ENCODE measurements at regions not wholly inside any gene's neighbourhood (a gene's known extent, or its start where the extent isn't known, plus 50 kb on each side); places are given as distances from the start of the nearest gene placed in this dataset.
A peak's percentile ranks its signal among the peaks of the same experiment; 100 is the strongest.
"Not testable (repeated sequence)": the region's sequence is repeated elsewhere in the genome, so short reads cannot be mapped to it uniquely, and the experiment has no call there.

DNA sequence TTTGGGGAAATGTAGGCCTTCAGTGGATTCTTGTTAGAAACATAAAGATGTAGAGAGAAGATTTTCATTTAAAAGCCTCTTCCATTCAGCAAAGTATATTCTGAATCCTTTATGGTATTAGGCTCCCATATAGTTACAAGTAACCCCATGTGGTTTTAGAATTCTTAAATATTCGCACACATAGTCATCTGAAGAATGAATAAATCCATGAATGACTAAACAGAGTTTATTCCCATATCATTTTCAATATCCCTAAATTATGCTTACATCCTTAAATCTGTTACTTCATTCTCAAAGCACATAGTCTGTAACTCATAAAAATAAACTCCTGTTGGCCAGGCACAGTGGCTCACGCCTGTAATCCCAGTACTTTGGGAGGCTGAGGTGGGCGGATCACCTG, 962.1 kb downstream of the KCNJ18 start:
- DNase-seq = no peak

DNA sequence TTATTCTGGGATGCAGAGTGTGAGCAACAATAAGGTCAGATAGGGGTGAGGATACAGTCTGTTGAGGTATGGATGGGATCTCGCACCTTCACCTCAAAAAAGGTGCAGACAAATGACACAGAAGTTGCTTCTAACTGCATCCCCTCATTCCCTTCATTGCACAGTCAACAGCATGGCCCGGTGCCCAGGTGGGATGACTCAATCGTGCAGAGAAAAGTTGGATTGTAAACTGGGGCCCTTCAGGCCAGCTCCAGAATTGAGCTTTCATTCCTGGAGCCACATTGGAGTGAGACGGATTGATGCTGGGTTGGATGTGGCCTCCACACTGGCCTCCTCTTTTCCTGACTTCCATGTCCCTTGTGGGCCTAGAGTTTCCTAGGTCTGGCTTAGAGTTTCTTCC, 977.4 kb downstream of the KCNJ18 start:
- no peak for DNase-seq

DNA sequence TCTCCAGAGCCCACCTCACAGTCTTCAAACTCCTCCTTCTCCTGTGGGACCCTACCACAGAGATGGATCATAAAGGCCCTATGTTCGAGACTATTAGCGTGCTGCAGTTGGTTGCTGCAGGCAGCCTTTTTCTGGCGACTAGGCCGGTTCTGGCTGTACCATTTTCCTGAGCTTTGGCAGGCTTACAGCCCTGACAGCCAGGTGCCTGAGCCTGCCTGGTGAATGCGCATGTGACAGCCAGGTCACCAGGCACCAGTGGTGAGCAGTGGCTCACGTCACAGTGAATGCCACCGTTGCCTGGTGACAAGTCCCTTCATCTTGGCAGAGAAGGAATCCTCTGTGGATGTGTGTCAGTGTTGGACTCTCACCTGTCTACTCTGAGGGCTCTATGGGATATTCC, 978.8 kb downstream of the KCNJ18 start:
- no peak for DNase-seq

DNA sequence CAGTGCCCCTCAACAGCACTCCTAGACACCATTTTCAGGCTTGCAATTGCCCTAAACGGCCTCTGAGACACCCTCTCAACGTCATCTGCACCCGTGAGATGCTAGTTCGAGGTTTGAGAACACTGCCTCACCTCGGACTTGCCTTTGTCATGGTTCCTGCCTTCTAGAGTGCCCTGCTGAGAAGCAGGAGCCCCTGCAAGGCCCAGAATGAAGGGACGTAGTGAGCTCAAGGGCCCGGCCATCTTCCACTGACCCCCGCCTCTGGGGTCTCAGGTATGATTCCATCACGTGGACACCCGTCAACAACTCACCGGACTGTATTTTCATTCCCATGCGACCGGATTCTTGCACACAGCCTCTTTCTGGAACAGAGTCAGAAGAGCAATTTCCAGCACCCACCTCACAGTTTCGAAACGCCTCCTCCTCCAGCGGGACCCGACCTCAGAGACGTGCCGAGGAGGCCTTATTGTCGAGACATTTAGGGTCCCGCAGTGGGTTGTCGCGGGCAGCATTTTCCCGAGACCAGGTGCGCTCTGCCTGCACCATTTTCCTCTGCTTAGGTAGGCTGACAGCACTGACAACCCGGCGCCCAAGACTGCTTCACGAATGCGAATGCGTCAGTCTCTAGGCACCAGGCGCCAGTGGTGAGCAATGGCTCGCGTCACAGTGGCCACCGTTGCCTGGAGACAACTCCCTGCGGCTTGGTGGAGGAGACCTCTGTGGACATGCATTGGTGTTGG, 999.9 kb downstream of the KCNJ18 start:
- no peak for DNase-seq

DNA sequence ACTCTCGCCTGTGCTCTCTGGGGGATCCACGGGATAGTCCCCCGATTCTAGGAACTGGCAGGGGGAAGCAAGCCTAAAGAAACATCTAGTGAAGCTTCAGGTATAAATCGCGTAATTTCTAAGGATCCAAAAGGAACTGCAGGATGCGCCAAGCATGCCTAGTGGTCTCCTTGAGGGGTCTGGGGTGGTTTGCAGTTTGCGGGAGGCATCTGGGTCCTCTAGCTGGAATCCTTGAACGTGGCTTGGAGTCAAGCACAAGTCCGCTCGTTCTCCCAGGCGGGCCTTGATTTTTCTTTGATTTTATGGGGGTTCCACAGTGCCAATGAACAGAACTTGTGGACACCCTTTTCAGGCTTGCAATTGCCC, 1000.5 kb downstream of the KCNJ18 start:
- DNase-seq = no peak

DNA sequence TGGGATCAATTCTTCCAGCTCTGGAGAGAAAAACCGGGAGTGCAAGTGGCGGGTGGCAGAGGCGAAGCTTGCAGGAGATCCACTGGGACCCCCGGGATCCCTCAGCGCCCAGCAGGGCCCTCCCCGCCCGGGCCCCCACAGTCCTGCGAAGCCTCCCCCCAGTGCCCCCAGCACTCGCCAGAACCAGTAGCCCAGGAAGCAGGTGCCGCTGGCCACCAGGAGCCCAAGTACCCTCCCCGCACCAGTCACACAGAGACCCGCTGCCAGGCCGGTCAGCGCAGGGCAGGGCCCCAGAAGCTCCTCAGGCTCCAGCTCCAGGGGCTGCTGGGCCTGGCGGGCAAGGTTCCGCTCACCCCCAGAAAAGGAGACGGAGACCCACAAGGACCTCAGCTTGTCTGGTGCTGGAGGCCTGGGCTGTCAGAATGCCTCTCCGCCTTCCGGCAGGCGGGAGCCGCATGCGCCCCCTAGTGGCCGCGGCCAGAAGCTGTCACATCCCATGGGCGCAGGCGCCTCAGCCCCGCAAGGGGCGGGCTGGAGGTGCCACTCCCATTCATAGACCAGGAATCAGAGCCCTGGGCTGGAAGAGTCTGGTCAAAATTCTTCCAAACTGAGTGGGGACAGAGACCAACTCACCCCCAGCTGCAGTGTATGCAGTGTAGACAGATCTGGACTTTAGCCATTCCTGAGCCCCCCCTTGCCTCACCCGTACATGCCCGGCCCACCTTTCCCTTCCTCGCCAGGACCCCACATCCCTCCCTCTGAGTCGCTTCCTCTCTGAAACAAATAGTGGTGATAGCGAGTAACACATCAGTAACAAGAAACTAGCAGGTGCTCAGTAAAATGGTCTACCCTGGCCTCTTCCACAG, 1002.3 kb downstream of the KCNJ18 start:
- DNase-seq = no peak

DNA sequence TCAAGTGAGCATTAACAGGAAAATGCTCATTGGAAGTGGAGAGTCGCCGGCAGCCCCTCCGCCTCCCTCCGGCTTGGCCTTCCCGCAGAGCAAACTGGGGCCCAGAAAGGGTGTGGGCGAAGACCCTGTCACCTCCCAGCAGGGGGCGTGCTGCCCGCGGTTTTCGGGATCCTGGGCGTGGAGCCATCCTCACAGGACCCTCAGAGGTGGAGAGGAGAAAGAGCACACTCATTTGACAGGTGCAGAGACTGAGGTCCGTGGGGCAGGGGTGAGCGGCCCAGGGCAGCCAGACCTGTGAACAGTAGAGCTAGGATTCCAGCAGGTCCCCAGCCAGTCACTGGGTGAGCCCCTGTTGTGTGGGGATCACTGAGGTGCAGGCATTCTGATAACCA, 1002.9 kb downstream of the KCNJ18 start:
- DNase-seq = no peak

DNA sequence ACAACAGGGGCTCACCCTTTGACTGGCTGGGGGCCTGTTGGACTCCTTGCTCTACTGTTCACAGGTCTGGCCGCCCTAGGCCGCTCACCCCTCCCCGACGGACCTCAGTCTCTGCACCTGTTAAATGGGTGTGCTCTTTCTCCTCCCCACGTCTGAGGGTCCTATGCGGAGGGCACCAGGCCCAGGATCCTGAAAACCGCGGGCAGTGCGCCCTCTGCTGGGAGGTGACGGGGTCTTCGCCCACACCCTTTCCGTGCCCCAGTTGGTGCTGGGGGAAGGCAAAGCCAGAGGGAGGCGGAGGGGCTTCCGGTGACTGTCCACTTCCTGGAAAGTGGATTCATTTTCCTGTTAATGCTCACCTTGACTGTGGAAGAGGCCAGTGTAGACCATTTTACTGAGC, 1010.9 kb downstream of the KCNJ18 start:
- no peak for DNase-seq

DNA sequence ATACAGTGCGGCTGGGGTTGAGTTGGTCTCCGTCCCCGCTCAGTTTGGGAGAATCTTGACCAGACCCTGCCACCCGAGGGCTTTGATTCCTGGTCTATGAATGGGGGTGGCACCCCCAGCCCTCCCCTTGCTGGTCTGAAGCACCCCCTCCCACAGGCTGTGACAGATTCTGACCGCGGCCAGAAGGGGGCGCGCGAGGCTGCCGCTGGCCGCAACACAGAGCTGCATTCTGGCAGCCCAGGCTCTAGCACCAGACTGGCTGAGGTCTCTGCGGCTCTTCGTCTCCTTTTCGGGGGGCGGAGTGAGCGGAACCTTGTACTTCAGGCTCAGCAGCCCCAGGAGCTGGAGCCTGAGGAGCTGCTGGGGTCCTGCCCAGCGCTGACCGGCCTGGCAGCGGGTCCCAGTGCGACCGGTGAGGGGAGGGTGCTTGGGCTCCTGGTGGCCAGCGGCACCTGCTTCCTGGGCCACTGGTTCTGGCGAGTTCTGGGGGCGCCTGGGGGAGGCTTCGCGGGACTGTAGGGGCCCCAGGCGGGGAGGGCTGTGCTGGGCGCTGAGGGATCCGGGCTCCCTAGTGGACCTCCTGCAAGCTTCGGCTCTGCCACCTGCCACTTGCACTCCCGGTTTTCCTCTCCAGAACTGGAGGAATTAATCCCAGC, 1011.6 kb downstream of the KCNJ18 start:
- DNase-seq = no peak

DNA sequence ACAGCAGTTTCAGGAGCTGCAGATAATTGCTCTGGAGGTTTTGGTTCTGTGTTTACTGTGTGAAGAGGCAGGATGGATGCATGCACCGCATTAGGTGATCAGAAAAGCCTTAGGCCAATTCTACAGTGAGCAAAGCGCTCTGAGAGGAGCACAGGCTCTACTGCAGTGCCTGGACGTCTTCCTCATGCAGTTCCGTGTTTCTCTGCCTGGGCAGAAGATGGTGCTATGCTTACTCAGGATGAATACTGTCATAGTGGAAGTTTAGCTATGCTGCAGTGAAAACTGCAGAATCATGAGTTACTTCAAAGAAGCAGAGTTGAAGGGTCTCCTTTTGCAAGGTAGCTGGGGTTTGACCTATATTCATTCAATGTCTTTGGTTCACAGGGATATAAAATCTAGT, 1012.4 kb downstream of the KCNJ18 start:
- peak in 1 of 2 experiments; percentile 17 for DNase-seq

DNA sequence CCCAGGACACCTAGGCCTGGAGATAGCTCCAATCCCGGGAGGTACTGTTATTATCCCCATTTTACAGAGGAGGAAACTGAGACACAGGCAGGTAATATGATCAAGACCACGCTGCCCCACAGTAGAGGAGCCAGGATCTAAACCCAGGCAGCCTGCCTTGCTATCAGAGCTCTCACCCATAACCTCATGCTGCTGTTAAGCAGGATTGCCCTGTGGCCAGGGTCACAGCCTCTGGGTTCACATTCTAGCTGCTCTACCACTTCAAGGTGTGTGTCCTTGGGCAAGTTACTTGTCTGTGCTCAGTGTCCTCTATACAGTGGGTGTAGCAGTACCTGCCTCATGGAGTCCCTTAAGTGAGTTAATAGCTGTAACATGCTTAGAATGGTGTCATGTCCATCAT, 1015.3 kb downstream of the KCNJ18 start:
- DNase-seq = no peak

DNA sequence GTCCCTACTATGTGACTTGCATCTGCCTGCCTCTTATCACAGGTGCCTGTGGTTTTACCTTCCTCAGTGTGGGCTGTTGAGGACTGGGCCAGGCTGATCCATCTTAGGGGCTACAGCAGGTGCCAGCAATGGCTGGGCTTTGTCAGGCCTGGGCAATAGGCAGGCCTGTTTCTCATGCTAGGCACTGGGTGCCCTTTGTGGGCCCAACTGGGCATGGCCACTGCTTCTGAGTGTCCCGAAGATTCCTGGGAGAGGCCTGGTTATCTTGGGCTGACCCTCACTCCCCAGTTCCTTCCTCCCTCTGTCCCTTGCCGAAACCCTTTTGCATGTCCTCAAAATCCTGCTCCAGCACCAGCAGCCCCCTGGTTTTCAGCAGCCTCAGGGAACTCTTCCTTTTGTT, 1024.9 kb downstream of the KCNJ18 start:
- no peak for DNase-seq

DNA sequence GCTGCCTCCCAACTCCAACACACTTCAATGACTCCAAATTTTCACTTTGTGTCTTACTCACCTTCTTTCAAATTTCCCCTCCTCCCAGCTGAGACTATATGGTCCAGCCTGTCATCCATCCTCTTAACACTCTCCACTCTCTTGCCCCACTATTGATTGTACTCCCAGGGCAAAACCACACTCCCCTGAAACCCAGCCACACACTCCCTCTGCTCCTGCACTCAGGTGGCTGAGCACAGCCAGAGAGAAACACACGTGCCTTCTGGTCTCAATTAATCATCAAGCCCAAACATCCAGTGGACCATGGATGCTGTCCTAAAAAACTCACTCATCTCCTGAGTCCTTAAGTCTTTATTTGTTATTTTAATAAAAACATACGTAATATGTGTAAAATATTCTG, 1026.4 kb downstream of the KCNJ18 start:
- DNase-seq = no peak

DNA sequence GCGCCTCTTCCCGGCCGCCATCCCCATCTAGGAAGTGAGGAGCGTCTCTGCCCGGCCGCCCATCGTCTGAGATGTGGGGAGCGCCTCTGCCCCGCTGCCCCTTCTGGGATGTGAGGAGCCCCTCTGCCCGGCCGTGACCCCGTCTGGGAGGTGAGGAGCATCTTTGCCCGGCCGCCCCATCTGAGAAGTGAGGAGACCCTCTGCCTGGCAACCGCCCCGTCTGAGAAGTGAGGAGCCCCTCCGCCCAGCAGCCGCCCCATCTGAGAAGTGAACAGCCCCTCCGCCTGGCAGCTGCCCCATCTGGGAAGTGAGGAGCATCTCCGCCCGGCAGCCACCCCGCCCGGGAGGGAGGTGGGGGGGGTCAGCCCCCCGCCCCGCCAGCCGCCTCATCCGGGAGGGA, 1048.7 kb downstream of the KCNJ18 start:
- DNase-seq = not testable (repeated sequence)
